Transverse colon (tissue), 4 donors: ENCODE measurements at regions not wholly inside any gene's neighbourhood (a gene's known extent, or its start where the extent isn't known, plus 50 kb on each side); places are given as distances from the start of the nearest gene placed in this dataset.

Experiments
- POLR2A ChIP-seq: fragments of 450-650 bp; IDR thresholded peaks from one replicate; pipeline ENCODE4 v1.6.1; 2016; ENCODE audit warnings: antibody characterized with exemption, mild to moderate bottlenecking, moderate library complexity
- POLR2AphosphoS5 ChIP-seq, 3 donors: sonication (generic); formaldehyde crosslinking; IDR thresholded peaks; one replicate each; pipeline ENCODE4 v1.6.1; 2016; ENCODE audit warnings: antibody characterized with exemption in 3 of 3
- TF ChIP-seq, protein P1 (sequence below), 5 experiments: fragments of 200-600 bp in 3 of 5; fragments of 450-650 bp in 2 of 5; sonication (generic) in 3 of 5; IDR thresholded peaks; 1 replicate in 2 of 5; 2 replicates in 3 of 5; pipeline ENCODE4 v1.5.1; 2016 to 2017; ENCODE audit warnings: antibody characterized with exemption in 5 of 5, inconsistent platforms in 3 of 5, mild to moderate bottlenecking in 2 of 5, moderate library complexity in 1 of 5

DNA sequence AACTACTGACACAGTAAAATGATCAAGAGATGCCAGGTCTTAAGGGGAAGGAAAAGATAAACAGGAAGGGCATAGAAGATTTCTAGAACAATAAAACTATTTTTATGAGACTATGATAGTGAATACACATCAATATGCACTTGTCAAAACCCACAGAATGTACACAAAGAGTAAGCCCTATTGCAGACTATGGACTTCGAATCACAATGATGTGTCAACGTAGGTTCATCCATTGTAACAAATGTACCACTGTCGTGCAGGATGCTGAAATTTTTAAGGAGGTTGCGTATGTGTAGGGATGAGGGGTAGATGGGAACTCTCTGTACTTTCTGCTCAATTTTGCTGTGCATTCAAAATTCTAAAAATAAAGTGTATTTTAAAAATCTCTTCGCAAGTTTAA is 171.9 kb downstream of the KLF12 start:
- TF ChIP-seq, protein P1, sequence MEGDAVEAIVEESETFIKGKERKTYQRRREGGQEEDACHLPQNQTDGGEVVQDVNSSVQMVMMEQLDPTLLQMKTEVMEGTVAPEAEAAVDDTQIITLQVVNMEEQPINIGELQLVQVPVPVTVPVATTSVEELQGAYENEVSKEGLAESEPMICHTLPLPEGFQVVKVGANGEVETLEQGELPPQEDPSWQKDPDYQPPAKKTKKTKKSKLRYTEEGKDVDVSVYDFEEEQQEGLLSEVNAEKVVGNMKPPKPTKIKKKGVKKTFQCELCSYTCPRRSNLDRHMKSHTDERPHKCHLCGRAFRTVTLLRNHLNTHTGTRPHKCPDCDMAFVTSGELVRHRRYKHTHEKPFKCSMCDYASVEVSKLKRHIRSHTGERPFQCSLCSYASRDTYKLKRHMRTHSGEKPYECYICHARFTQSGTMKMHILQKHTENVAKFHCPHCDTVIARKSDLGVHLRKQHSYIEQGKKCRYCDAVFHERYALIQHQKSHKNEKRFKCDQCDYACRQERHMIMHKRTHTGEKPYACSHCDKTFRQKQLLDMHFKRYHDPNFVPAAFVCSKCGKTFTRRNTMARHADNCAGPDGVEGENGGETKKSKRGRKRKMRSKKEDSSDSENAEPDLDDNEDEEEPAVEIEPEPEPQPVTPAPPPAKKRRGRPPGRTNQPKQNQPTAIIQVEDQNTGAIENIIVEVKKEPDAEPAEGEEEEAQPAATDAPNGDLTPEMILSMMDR (IDR thresholded peaks at IDR 0.05), result no peak
- no peak for TF ChIP-seq POLR2A
- TF ChIP-seq POLR2AphosphoS5 (IDR thresholded peaks at IDR 0.05), result no peak
